Neuronal stem cell (in vitro differentiated cells): ENCODE measurements at regions not wholly inside any gene's neighbourhood (a gene's known extent, or its start where the extent isn't known, plus 50 kb on each side); places are given as distances from the start of the nearest gene placed in this dataset.
"Not testable (repeated sequence)": the region's sequence is repeated elsewhere in the genome, so short reads cannot be mapped to it uniquely, and the experiment has no call there.

Source experiments
- DNase-seq: peaks from one replicate; pipeline ENCODE4 v3.0.0-alpha.2; 2013; ENCODE audit warnings: low spot score
- H2AFZ ChIP-seq: one replicate; pipeline ENCODE4 v1.6.1; 2013; ENCODE audit warnings: mild to moderate bottlenecking, low read length, inconsistent platforms
- H2AK5ac ChIP-seq: 2 replicates; pipeline ENCODE4 v1.6.1; 2013; ENCODE audit warnings: low read depth, mild to moderate bottlenecking, inconsistent platforms, low read length, moderate library complexity, mixed read lengths
- H2BK120ac ChIP-seq: 2 replicates; pipeline ENCODE4 v1.6.1; 2013; ENCODE audit warnings: low read depth, mild to moderate bottlenecking, inconsistent platforms, low read length, moderate library complexity, mixed read lengths
- H2BK12ac ChIP-seq: one replicate; pipeline ENCODE4 v1.6.1; 2013; ENCODE audit warnings: low read length, inconsistent platforms
- H2BK15ac ChIP-seq: 2 replicates; pipeline ENCODE4 v1.6.1; 2013; ENCODE audit warnings: mild to moderate bottlenecking, low read length, inconsistent platforms, mixed read lengths
- H2BK5ac ChIP-seq: one replicate; pipeline ENCODE4 v1.6.1; 2013; ENCODE audit warnings: inconsistent platforms, mild to moderate bottlenecking, low read length, moderate library complexity
- H3K14ac ChIP-seq: one replicate; pipeline ENCODE4 v1.6.1; 2013; ENCODE audit warnings: low read length, inconsistent platforms
- H3K18ac ChIP-seq: 2 replicates; pipeline ENCODE4 v1.6.1; 2013; ENCODE audit warnings: low read length, inconsistent platforms
- H3K23ac ChIP-seq: 2 replicates; pipeline ENCODE4 v1.6.1; 2013; ENCODE audit warnings: low read depth, mild to moderate bottlenecking, mixed read lengths, low read length, inconsistent platforms; ENCODE audit not compliant: poor library complexity
- H3K27ac ChIP-seq: replicated peaks from 3 replicates; pipeline ENCODE4 v1.5.1; 2013; ENCODE audit warnings: low read length, inconsistent platforms
- H3K27me3 ChIP-seq, 3 experiments: 2 replicates each; pipeline ENCODE4 v1.6.1; 2013; ENCODE audit warnings: low read length in 3 of 3, mild to moderate bottlenecking in 2 of 3, inconsistent platforms in 1 of 3, low read depth in 1 of 3, mixed read lengths in 1 of 3, moderate library complexity in 1 of 3; ENCODE audit not compliant: control insufficient read depth in 3 of 3, insufficient read depth in 3 of 3
- H3K36me3 ChIP-seq, 2 donors: replicated peaks in 1 of 2; 2 replicates each; pipeline ENCODE4 v1.6.1; 2013; ENCODE audit warnings: low read length in 2 of 2; ENCODE audit not compliant: control insufficient read depth in 2 of 2, insufficient read depth in 2 of 2
- H3K4ac ChIP-seq: 2 replicates; pipeline ENCODE4 v1.6.1; 2013; ENCODE audit warnings: inconsistent platforms, mild to moderate bottlenecking, low read length, moderate library complexity
- H3K4me1 ChIP-seq, 2 donors: 1 replicate in 1 of 2; 2 replicates in 1 of 2; pipeline ENCODE4 v1.6.1; 2013; ENCODE audit warnings: low read length in 2 of 2, low read depth in 1 of 2; ENCODE audit not compliant: control insufficient read depth in 2 of 2, insufficient read depth in 1 of 2
- H3K4me2 ChIP-seq: one replicate; pipeline ENCODE4 v1.6.1; 2013; ENCODE audit warnings: mild to moderate bottlenecking, low read length, inconsistent platforms; ENCODE audit not compliant: insufficient read depth, poor library complexity, severe bottlenecking
- H3K4me3 ChIP-seq, 2 donors: 2 replicates each; pipeline ENCODE4 v1.5.1; 2013; ENCODE audit warnings: low read length in 2 of 2, mild to moderate bottlenecking in 2 of 2, inconsistent platforms in 1 of 2, moderate library complexity in 1 of 2
- H3K79me1 ChIP-seq: one replicate; pipeline ENCODE4 v1.6.1; 2013; ENCODE audit warnings: low read depth, mild to moderate bottlenecking, inconsistent platforms, low read length, moderate library complexity
- H3K9ac ChIP-seq: one replicate; pipeline ENCODE4 v1.6.1; 2013; ENCODE audit warnings: mild to moderate bottlenecking, low read depth, low read length, inconsistent platforms; ENCODE audit not compliant: poor library complexity
- H3K9me3 ChIP-seq, 2 donors: replicated peaks in 1 of 2; 2 replicates each; pipeline versions ENCODE3 to v1.6.1; 2013; ENCODE audit warnings: low read length in 2 of 2, mild to moderate bottlenecking in 2 of 2, inconsistent platforms in 1 of 2, low read depth in 1 of 2, mixed read lengths in 1 of 2, moderate library complexity in 1 of 2; ENCODE audit not compliant: control insufficient read depth in 2 of 2, insufficient read depth in 1 of 2
- H4K8ac ChIP-seq: one replicate; pipeline ENCODE4 v1.6.1; 2013; ENCODE audit warnings: low read depth, mild to moderate bottlenecking, inconsistent platforms, low read length, moderate library complexity
- H4K91ac ChIP-seq: one replicate; pipeline ENCODE4 v1.6.1; 2013; ENCODE audit warnings: low read length, low read depth, mild to moderate bottlenecking, inconsistent platforms; ENCODE audit not compliant: poor library complexity
- WGBS, 2 donors: extraction: QIAGEN DNeasy Blood & Tissue Kit; methylation state at CpG; one replicate each; pipeline ENCODE4 v1.1.7; 2013; ENCODE audit warnings: missing lambda C conversion rate in 2 of 2, mixed read lengths in 1 of 2; ENCODE audit not compliant: insufficient read length in 2 of 2, insufficient replicate concordance in 1 of 2; ENCODE audit errors: extremely low coverage in 2 of 2; 5-methylcytosine and 5-hydroxymethylcytosine counted together

DNA sequence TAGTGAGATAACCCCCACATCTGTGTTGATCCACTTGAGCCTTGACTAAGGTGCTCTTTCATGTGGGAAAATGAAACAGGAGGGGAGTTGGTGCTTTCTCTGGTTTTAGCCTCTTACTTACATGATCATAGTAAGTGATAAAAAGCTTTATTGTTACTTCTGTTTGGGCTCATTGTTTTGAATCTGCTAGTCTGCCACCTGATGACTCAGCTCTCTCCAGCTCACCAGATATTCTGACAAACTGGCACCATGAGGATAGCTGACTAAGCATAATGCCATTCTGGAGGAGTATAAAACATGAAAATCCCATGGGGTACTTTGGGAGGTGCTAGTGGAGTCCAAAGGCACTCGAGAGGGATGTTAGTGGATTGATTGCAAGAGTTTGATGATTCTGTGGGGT is 824.0 kb downstream of the RAPGEF2 start:
- no peak overlapping the region for H2AK5ac ChIP-seq
- whole genome bisulfite sequencing, 2 donors = no CpG with 5 or more reads among the region's 1 CpG
- H3K4me2 ChIP-seq = no peak overlapping the region
- H3K79me1 ChIP-seq = no peaks in the 10 kb centered on the region
- H3K4me3 ChIP-seq = no peak overlapping the region
- H2BK5ac ChIP-seq = no peak overlapping the region
- no peak overlapping the region for H3K14ac ChIP-seq
- H4K8ac ChIP-seq = no peak overlapping the region
- H3K9me3 ChIP-seq = peaks cover 5 to 10% of the 10 kb centered on the region in 2 donors
- no peak overlapping the region for H3K4ac ChIP-seq
- no peak overlapping the region for H4K91ac ChIP-seq
- no peak overlapping the region for H3K18ac ChIP-seq
- H2BK12ac ChIP-seq = no peak overlapping the region
- no peak overlapping the region for H2BK15ac ChIP-seq
- H3K9ac ChIP-seq = no peak overlapping the region
- no peak overlapping the region for H3K27ac ChIP-seq
- no peaks in the 10 kb centered on the region for H3K27me3 ChIP-seq
- H2AFZ ChIP-seq = no peak overlapping the region
- H3K36me3 ChIP-seq = no peaks in the 10 kb centered on the region
- H2BK120ac ChIP-seq = no peak overlapping the region
- no peak overlapping the region for H3K23ac ChIP-seq
- H3K4me1 ChIP-seq = no peaks in the 10 kb centered on the region
- no peak for DNase-seq

GRCh38 chr4:159927781-159928180 is 824.9 kb downstream of the RAPGEF2 start:
- Histone ChIP-seq H3K14ac (no peak overlapping the region), H3K18ac (no peak overlapping the region), H2AFZ (no peak overlapping the region), H2BK120ac (no peak overlapping the region), H2BK12ac (no peak overlapping the region), H3K4me3 (no peak overlapping the region), H3K27me3 (no peaks in the 10 kb centered on the region), H3K4me1 (no peaks in the 10 kb centered on the region), H2BK5ac (no peak overlapping the region), H3K27ac (no peak overlapping the region), H2BK15ac (no peak overlapping the region), H3K79me1 (no peaks in the 10 kb centered on the region), H4K91ac (no peak overlapping the region), H4K8ac (no peak overlapping the region), H3K9ac (no peak overlapping the region), H3K36me3 (no peaks in the 10 kb centered on the region), H2AK5ac (no peak overlapping the region), H3K23ac (no peak overlapping the region), H3K4me2 (no peak overlapping the region), H3K9me3 (peaks cover 5 to 10% of the 10 kb centered on the region in 2 donors), H3K4ac (no peak overlapping the region)
- no peak for DNase-seq
- WGBS, 2 donors = no CpG with 5 or more reads among the region's 6 CpGs

DNA sequence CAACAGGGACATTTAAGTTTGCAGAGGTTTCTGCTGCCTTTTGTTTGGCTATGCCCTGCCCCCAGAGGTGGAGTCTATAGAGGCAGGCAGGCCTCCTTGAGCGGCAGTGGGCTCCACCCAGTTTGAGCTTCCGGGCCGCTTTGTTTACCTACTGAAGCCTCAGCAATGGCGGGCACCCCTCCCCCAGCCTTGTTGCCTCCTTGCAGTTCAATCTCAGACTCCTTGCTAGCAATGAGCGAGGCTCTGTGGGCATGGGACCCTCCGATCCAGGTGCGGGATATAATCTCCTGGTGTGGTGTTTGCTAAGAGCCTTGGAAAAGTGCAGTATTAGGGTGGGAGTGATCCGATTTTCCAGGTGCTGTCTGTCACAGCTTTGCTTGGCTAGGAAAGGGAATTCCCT is 831.7 kb downstream of the RAPGEF2 start:
- no CpG with 5 or more reads among the region's 8 CpGs for WGBS, 2 donors
- H3K4me1 ChIP-seq, H3K9ac ChIP-seq, H3K27me3 ChIP-seq, H3K27ac ChIP-seq, H3K9me3 ChIP-seq, H3K4ac ChIP-seq, H4K91ac ChIP-seq, H2BK15ac ChIP-seq, H2AK5ac ChIP-seq, H2BK120ac ChIP-seq, DNase-seq, H3K36me3 ChIP-seq, H2BK12ac ChIP-seq, H3K79me1 ChIP-seq, H3K14ac ChIP-seq, H2BK5ac ChIP-seq, H3K18ac ChIP-seq, H4K8ac ChIP-seq, H2AFZ ChIP-seq, H3K23ac ChIP-seq, H3K4me2 ChIP-seq, H3K4me3 ChIP-seq: not testable (repeated sequence)

DNA sequence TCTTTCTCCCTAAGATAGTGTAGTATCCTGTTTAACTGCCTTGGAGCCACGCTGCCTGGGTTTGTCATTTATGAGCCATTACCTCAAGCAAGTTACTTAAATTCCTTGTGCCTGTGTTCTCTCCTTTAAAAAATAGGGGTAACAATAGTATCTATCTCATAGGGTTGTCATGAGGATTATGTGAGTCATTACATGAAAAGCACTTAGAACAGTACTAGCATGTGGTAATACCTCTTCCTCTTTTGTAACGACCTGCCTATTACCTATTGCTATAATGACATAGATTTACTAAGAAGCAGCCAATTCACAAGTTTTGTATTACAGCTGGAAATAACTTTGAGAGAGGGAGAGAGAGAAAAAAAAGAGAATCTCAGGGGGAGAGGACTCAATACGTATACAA is 834.7 kb downstream of the RAPGEF2 start:
- H2BK5ac ChIP-seq = no peak overlapping the region
- no peak overlapping the region for H4K8ac ChIP-seq
- H3K9ac ChIP-seq = no peak overlapping the region
- no peaks in the 10 kb centered on the region for H3K27me3 ChIP-seq
- H3K9me3 ChIP-seq = peaks cover 0 to 5% of the 10 kb centered on the region in 2 donors
- no peak overlapping the region for H2BK15ac ChIP-seq
- H3K4me3 ChIP-seq = no peak overlapping the region
- H2AFZ ChIP-seq = no peak overlapping the region
- H3K27ac ChIP-seq = no peak overlapping the region
- H4K91ac ChIP-seq = no peak overlapping the region
- no peak overlapping the region for H2BK120ac ChIP-seq
- DNase-seq = no peak
- H3K23ac ChIP-seq = no peak overlapping the region
- H2AK5ac ChIP-seq = no peak overlapping the region
- H3K14ac ChIP-seq = no peak overlapping the region
- H3K4ac ChIP-seq = no peak overlapping the region
- H3K18ac ChIP-seq = no peak overlapping the region
- H3K79me1 ChIP-seq = no peaks in the 10 kb centered on the region
- no peak overlapping the region for H2BK12ac ChIP-seq
- H3K4me1 ChIP-seq = no peaks in the 10 kb centered on the region
- WGBS, 2 donors = no CpG with 5 or more reads among the region's 3 CpGs
- H3K4me2 ChIP-seq = no peak overlapping the region
- H3K36me3 ChIP-seq = no peaks in the 10 kb centered on the region
